ENCODE measurements at regions not wholly inside any gene's neighbourhood (a gene's known extent, or its start where the extent isn't known, plus 50 kb on each side); places are given as distances from the start of the nearest gene placed in this dataset.
"Not testable (repeated sequence)": the region's sequence is repeated elsewhere in the genome, so short reads cannot be mapped to it uniquely, and the experiment has no call there.

- no peak overlapping the region for H3K4me3 ChIP-seq
These were observed 224.9 kb upstream of the SLC16A7 start for GRCh38 chr12:59370933-59371332.

GRCh38 chr12:59365133-59365532, 230.7 kb upstream of the SLC16A7 start:
- Histone ChIP-seq H3K27ac (no peak overlapping the region), H3K4me3 (no peak overlapping the region)

More at GRCh38 chr12:59370933-59371332, 224.9 kb upstream of the SLC16A7 start:
- H3K27ac ChIP-seq, result no peak overlapping the region

DNA sequence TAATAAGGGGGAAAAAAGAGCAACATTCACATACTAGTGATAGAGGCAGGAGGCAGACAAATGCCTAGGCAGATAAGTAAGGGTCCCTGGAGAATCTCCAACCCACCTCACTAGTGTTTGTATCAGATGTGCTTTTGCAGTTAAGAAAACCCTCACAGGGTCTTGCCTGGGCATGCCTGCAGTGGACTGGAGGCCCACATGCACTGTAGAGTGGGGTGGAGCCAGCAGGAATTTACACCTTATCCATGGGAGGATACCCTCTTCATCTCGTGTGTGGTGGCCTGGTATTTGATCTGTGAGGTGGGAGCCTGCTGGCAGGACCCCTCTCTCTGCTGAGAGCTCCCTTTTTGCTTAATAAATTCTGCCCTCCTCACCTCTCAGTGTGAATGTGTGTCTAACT, 238.0 kb upstream of the SLC16A7 start:
- Histone ChIP-seq H3K4me3 (no peak overlapping the region), H3K27ac (no peak overlapping the region)

GRCh38 chr12:59346248-59346647, 249.6 kb upstream of the SLC16A7 start:
- H3K27ac ChIP-seq, H3K4me3 ChIP-seq: not testable (repeated sequence)

GRCh38 chr12:59345406-59345805, 250.4 kb upstream of the SLC16A7 start:
- Histone ChIP-seq H3K4me3 (no peak overlapping the region), H3K27ac (no peak overlapping the region)

GRCh38 chr12:59344224-59344623, 251.6 kb upstream of the SLC16A7 start:
- Histone ChIP-seq H3K27ac (no peak overlapping the region), H3K4me3 (no peak overlapping the region)

- H3K4me3 ChIP-seq, result no peak overlapping the region
- H3K27ac ChIP-seq, result no peak overlapping the region
These were observed 266.4 kb upstream of the SLC16A7 start for GRCh38 chr12:59329462-59329861.

DNA sequence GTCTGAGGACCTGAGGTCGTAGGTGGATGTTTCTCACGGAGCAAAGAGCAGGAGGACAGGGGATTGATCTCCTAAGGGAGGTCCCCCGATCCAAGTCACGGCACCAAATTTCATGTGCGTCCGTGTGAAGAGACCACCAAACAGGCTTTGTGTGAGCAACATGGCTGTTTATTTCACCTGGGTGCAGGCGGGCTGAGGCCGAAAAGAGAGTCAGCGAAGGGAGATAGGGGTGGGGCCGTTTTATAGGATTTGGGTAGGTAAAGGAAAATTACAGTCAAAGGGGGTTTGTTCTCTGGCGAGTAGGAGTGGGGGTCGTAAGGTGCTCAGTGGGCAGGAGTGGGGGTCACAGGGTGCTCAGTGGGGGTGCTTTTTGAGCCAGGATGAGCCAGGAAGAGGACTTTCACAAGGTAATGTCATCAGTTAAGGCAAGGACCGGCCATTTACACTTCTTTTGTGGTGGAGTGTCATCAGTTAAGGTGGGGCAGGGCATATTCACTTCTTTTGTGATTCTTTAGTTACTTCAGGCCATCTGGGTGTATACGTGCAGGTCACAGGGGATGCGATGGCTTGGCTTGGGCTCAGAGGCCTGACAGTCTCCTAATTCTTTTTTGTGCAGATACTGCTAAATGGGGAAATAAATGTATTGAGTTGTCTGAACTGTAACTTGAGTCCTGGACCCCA, 267.3 kb upstream of the SLC16A7 start:
- H3K27ac ChIP-seq, H3K4me3 ChIP-seq: not testable (repeated sequence)

DNA sequence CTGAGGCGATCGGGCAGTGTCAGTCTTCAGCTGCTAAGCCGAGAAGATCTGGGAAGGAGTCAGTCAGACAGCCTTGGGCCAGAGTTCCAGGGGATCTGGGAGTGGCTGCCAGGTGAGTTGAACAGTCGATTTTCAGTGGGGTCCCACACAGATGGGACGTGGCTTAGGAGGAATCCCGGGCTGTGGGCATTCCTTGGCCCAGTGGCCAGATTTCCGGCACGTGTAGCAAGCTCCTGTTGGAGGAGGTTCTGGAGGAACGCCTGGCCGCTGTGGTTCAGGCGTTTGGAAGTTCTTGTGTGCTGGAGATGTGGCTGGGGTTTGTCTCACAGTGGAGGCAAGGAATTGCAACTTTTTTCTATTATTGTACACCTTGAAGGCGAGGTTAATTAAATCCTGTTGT, 269.4 kb upstream of the SLC16A7 start:
- H3K4me3 ChIP-seq, H3K27ac ChIP-seq: not testable (repeated sequence)

DNA sequence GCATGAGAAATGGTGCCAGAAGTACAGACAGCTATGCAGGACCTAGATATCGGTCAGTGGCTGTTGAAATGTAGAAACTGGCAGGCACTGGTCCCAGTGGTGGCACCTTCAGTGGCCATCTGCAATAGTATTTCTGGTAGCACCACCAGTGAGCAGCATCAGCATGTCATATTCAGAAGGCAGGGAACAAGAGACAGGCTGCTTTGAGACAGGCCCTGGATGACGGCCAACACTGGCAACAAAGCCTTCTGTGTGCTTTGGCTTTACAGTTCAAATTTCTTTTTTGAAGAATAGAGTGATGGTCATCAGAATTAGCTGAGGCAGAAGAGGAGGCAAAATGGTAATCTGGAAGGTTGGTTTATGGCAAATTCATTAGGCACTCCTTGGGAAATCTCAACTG, 273.4 kb upstream of the SLC16A7 start:
- Histone ChIP-seq H3K4me3 (no peak overlapping the region), H3K27ac (no peak overlapping the region)

DNA sequence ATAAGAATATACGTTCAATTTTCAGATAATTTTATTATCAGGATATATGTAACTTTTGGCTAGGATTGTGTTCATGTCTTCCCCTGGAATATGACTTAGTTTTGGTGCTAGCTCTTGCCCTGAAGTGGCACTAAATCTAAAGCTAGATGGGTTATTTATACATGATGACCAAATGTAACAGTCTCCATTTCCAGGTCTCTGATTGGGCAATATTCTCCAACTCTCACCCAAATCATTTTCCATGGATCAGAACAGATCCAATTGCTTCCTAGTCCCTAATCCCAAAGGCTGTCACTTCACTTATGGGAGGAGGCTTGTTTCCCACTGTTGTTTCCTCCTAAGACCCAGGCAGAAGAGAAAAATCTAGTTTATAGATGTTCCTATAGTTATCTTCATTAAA, 274.6 kb upstream of the SLC16A7 start:
- H3K4me3 ChIP-seq, result no peak overlapping the region
- H3K27ac ChIP-seq, result no peak overlapping the region

DNA sequence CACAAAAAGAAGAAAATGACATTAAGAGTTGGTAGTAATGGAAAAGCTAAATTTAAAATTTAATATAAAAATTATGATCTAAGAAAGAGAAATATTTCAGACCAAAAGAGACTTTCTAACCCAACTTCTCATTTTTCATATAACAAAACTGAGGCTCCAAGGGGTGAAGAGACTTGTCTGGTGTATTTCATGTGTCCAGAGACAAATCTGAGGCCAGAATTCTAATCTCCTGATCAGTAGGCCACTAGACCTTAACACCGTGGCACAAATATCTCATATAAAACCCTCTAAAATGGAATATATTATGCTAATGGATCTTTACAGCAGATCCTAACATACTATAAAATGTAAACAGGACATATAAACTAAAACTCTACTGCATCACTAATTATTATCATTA, 275.7 kb upstream of the SLC16A7 start:
- Histone ChIP-seq H3K4me3 (no peak overlapping the region), H3K27ac (no peak overlapping the region)

DNA sequence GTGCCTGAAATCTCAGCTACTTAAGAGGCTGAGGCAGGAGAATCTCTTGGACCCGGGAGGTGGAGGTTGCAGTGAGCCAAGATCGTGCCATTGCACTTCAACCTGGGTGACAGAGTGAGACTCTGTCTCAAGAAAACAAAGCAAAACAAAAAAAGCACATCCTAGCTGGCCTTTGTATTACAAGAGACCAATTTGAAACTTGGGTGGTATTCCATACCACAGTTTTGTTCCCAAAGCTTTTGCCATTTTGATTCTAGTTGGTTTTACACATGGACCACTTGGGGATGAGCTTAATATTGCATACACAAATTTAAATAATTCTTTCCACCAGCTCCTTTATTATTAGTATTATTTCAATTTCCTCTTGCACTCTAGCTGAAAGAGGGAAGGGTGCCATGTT, 276.9 kb upstream of the SLC16A7 start:
- H3K27ac ChIP-seq, result no peak overlapping the region
- no peak overlapping the region for H3K4me3 ChIP-seq

GRCh38 chr12:59317598-59317997, 278.2 kb upstream of the SLC16A7 start:
- Histone ChIP-seq H3K4me3 (no peak overlapping the region), H3K27ac (no peak overlapping the region)

DNA sequence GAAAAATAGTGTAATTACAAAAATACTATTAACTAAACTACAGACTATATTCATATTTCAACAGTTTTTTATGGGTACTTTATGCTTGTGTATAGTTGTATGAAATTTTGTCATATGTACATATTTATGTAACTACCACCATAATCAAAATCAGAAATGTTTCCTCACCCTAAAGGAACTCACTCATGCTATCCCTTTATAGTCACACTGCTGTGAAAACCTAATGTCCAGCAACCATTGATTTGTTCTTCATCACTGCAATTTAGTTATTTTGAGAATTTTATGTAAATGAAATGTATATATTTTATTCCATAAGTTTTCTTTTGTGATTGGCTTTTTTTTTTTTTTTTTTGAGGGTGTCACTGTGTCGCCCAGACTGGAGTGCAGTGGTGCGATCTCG, 278.9 kb upstream of the SLC16A7 start:
- H3K4me3 ChIP-seq, result no peak overlapping the region

DNA sequence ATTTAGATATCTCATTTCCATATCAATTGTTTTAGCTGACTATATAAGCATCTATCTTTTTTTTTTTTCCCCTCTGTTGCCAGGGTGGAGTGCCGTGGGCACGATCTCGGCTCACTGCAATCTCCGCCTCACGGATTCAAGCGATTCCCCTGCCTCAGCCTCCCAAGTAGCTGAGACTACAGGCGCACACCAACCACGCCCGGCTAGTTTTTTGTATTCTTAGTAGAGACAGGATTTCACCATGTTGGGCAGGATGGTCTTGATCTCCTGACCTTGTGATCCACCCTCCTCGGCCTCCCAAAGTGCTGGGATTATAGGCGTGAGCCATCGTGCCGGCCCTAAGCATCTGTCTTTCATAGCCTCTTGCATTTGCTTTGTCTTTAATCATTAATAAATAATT, 279.5 kb upstream of the SLC16A7 start:
- not testable (repeated sequence) for H3K27ac ChIP-seq

More for the DNA sequence above, 278.9 kb upstream of the SLC16A7 start:
- H3K27ac ChIP-seq, result no peak overlapping the region

GRCh38 chr12:59314209-59314608, 281.6 kb upstream of the SLC16A7 start:
- H3K27ac ChIP-seq, result no peak overlapping the region
- no peak overlapping the region for H3K4me3 ChIP-seq

More for the DNA sequence above, 279.5 kb upstream of the SLC16A7 start:
- H3K4me3 ChIP-seq, result not testable (repeated sequence)

DNA sequence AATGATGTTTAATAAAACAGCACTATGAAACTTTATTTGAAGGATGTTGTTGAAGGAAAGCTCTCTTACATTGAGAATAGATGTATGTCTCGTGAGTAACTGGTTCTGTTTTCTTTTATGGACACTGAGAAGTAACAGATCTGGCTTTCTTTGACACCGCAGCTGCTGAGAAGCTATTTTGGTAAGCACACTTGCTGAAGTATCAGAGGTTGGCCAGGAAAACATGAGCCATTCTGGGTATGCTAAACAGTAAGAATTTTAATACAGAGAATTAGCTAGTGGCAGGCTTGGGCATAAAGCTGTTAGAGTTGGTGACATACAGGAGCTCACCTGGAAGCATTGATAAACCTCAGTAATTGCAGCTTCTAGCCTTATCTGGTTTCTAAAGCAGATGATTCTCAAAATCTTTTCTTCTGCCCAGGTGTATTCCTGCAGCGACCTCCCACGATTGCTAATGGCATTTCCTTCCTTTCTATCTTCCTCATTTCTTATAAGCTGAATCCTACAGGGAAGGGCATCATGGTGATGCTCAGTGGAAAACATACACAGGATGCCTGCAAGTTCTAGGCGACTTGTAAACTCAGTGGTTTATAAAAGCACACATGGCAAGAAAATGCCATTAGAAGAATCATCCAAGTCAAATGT, 291.6 kb upstream of the SLC16A7 start:
- Histone ChIP-seq H3K27ac (no peak overlapping the region), H3K4me3 (no peak overlapping the region)

DNA sequence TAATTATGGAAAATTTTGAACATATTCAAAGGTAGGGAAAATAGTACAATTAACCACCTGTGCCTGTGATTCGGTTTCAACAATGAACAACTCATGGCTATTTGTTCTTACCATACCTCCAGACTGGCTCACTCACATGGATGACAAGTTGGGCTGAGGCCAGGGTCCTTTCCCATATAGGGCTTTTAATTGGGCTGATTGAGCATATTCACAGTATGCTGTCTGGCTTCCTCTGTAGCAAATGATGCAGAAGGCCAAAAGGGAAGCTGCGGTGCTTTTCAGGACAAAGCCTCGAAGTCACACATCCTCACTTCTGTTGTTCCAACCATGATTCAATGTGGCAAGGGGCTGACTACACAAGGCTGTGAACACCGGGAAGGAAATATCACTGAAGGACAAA, 297.5 kb upstream of the SLC16A7 start:
- Histone ChIP-seq H3K27ac (no peak overlapping the region), H3K4me3 (no peak overlapping the region)

DNA sequence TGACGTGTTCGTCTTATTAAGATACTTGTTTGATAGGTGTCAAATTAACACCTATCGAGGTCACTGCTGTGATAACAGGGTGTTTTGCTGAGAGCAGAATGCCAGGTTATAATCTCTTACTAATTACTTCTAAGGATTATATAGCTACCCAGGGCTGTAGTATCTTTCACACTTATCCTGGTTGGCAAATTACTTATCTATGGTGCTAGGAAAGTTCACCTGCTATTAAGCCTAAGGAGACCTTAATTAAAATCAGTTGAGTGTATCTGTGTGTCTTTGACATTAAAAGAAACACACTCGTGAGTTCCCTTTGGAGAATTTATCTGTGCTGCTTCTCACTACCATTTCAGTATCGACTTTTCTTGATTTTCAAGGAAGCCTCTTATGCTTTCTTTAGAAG, 301.6 kb upstream of the SLC16A7 start:
- Histone ChIP-seq H3K27ac (no peak overlapping the region), H3K4me3 (no peak overlapping the region)

GRCh38 chr12:59282999-59283398, 312.8 kb upstream of the SLC16A7 start:
- Histone ChIP-seq H3K4me3 (no peak overlapping the region), H3K27ac (no peak overlapping the region)

DNA sequence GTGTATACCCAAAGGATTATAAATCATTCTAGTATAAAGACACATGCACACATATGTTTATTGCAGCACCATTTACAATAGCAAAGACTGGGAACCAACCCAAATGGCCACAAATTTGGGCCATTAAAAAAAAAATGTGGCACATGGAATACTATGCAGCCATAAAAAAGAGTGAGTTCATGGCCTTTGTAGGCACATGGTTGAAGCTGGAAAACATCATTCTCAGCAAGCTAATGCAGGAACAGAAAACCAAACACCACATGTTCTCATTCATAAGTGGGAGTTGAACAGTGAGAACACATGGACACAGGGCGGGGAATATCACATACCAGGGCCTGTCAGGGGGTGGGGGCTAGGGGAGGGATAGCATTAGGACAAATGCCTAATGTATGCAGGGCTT, 322.3 kb upstream of the SLC16A7 start:
- H3K27ac ChIP-seq, H3K4me3 ChIP-seq: not testable (repeated sequence)
